Endothelial cell of umbilical vein (primary cell): ENCODE measurements at regions not wholly inside any gene's neighbourhood (a gene's known extent, or its start where the extent isn't known, plus 50 kb on each side); places are given as distances from the start of the nearest gene placed in this dataset.

Experiments used
- CTCF ChIP-seq, 2 donors: IDR thresholded peaks; 1 replicate in 1 of 2; 2 replicates in 1 of 2; pipeline ENCODE4 v1.5.1; 2011; ENCODE audit warnings: low read length in 2 of 2, mild to moderate bottlenecking in 2 of 2, moderate library complexity in 2 of 2, control low read depth in 1 of 2, inconsistent platforms in 1 of 2, low read depth in 1 of 2; ENCODE audit not compliant: insufficient read depth in 1 of 2; ENCODE audit errors: extremely low read depth in 1 of 2
- POLR2A ChIP-seq: IDR thresholded peaks from 2 replicates; pipeline ENCODE4 v1.6.1; 2012; ENCODE audit warnings: low read depth, mild to moderate bottlenecking, control low read depth, low read length

- no peak for TF ChIP-seq CTCF (IDR thresholded peaks at IDR 0.05; ENCODE audit: extremely low read depth in 1 of 2, insufficient read depth in 1 of 2, low read depth in 1 of 2, low read length in 2 of 2)
- TF ChIP-seq POLR2A = no peak
Observed at GRCh38 chr3:150090006-150090405, 119.3 kb upstream of the PFN2 start.
